ENCODE measurements at regions not wholly inside any gene's neighbourhood (a gene's known extent, or its start where the extent isn't known, plus 50 kb on each side); places are given as distances from the start of the nearest gene placed in this dataset.
A peak's percentile ranks its signal among the peaks of the same experiment; 100 is the strongest.

DNA sequence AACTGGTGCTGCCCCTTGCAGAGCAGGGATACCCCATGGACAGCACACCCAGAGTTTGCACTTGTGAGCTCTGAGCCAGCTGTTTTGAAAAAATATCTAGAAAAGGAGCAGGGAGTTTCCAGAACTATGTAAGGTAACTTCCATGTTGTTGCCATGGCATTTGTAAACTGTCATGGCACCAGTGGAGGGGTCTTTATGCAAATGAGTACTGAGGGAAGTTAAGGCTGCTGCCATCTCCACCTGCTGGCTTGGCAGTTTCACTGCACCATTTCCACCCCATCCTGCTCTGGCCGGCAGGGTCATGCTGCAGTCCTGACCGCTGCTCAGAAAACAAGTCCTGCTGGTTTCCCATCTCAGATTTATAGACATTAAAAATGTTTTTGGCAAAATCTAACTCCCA lies 52.3 kb upstream of the SNTG2 start:
- no peak for DNase-seq

DNA sequence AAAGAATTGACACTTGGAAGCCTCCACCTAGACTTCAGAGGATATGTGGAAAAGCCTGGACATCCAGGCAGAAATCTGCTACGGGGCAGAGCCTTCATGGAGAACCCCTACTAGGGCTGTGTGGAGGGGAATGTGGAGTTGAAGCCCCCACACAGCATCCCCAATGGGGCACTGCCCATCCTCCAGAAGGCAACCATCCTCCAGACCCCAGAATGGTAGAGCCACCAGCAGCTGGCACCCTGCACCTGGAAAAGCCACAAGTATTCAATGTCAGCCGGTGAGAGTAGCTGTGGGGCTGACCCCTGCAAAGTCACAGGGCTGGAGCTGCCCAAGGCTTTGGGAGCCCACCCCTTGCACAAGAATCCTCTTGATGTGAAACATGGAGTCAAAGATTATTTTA lies 53.6 kb upstream of the SNTG2 start:
- DNase-seq = no peak

DNA sequence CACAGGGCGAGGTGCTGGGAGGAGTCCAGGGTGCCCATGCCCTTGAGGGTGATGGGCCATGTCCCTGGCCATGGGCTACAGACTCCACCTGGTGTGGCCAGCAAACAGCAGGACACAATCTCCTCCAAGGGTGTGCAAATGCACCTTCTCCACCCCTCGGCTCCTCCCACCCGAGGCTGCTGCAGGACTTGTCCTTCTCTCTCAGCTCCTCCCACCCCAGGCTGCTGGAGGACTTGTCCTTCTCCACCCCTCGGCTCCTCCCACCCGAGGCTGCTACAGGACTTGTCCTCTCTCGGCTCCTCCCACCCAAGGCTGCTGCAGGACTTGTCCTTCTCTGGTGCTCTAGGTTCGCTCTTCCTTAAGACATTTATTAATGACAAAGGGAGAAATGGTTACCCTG lies 57.3 kb upstream of the SNTG2 start:
- DNase-seq = no peak

- no peak for DNase-seq
Observed at GRCh38 chr2:892892-893291, 57.8 kb upstream of the SNTG2 start.

DNA sequence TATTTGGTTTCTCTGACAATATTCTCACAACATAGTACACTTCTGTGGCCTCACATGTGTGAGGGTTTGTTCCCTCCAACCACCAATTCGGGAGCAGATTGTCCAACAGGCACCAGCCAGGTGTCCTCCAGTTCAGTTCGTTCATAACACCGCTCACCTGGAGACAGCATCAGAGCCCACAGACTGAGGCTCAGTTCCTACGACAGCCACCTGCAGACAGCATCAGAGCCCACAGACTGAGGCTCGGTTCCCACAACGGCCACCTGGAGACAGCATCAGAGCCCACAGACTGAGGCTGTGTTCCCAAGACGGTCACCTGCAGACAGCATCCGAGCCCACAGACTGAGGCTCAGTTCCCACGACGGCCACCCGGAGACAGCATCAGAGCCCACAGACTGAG lies 58.2 kb upstream of the SNTG2 start:
- DNase-seq = no peak

DNA sequence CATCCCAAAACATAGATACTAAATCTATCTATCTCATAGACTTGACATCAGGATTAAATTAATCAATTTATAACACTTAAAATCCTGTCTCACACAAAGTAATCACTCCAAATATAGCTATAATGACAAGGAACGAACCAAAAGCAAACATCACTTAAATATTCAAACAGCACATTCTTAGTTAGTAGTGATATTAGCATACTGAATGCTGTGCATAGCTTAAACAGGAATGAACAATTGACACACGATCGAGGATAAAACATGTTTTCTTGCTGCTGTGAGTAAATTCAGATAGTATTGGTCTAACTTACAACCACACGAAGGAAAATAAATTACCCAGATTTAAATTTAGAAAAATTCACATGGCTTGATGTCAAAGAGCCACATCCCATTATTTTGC lies 58.9 kb upstream of the SNTG2 start:
- DNase-seq = no peak

DNA sequence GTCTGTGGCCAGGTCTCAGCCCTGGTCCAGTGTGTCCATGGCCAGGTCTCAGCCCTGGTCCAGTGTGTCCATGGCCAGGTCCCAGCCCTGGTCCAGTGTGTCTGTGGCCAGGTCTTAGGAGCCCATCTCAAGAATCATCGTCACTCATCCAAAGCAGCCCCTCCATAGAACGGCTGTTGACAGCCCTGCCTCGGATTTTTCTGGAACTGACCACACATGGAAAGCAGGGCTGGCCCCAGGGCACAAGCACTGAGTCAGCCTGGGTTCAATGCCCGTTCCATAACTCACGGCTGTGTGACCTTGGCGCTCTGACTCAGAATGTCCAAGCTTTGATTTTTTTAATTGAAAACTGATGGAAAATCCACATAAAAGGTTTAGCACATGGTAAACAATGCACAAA lies 59.9 kb upstream of the SNTG2 start:
- no peak for DNase-seq

GRCh38 chr2:890214-890613 lies 60.4 kb upstream of the SNTG2 start:
- DNase-seq = no peak

DNA sequence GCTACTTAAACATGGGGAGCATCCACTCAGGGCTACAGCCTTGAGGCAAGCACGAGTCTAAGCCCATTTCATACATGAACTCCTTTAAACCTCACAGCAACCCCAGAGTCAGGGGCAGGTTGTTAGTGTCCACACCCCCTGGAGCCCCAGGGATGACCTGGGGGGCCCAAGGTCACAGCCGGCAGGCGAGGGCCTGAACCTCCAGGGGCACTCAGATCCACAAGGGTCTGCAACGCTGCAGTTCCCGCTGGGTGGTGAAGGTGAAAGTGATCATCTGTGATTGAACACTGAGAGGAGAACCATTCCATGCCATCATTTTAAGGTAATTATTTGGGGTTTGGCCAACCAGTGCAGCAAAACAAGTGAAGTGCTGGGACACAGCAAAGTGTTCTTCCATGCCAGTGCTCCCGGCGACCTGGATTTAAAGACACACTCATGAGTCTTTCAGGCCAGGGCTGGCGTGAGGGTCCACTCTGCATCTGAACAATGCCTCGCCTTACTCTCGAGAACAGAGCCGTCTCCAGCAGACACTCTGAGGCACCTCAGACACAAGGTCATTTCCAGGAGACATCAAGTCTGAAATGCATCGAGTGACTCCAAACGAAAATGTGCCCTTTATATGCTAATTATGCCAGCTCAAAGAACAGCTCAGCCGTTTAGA lies 61.6 kb upstream of the SNTG2 start:
- DNase-seq = peak; percentile 28

- DNase-seq = peak; percentile 23
Observed at GRCh38 chr2:888211-888801, 62.3 kb upstream of the SNTG2 start.

DNA sequence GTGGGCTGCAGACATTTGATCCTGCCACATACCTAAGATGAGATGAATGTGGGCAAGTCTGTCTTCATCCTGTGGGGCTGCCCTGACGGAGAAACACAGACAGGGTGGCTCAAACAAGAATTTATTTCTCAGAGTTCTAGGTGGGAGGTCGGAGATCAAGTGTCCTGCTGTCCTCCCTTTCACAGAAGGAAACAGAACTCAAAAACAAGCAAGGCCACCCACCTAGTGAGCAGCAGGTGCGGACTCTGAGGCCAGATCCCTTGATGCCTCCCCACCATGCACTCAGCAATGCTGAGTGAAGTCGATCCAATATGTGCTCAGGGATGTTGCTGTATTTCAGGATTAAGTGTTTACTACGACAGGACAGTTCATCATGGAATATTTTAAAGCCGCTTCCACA lies 63.0 kb upstream of the SNTG2 start:
- no peak for DNase-seq

GRCh38 chr2:886072-887022 lies 64.3 kb upstream of the SNTG2 start:
- DNase-seq = peak; percentile 34

GRCh38 chr2:885230-886071 lies 65.2 kb upstream of the SNTG2 start:
- peak; percentile 17 for DNase-seq

- DNase-seq = no peak
Observed at GRCh38 chr2:883803-884748, 66.6 kb upstream of the SNTG2 start.

DNA sequence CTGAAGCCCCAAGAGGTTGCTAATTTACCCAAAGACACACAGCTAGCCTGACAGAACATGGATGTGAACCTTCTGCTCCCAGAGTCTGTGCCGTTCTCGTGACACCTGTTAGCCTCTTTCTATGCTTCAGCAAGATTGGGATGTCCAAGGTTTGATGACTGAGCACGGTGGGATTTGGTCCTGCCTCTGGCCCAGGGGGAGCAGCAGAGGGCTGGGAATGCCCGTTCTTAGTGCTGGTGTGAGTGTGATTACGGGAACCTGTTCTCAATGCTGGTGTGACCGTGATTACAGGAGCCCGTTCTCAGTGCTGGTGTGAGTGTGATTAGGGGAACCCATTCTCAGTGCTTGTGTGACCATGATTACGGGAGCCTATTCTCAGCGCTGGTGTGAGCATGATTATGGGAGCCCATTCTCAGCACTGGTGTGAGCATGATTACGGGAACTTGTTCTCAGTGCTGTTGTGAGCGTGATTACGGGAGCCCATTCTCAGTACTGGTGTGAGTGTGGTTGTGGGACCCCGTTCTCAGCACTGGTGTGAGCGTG lies 67.3 kb upstream of the SNTG2 start:
- peak; percentile 17 for DNase-seq

DNA sequence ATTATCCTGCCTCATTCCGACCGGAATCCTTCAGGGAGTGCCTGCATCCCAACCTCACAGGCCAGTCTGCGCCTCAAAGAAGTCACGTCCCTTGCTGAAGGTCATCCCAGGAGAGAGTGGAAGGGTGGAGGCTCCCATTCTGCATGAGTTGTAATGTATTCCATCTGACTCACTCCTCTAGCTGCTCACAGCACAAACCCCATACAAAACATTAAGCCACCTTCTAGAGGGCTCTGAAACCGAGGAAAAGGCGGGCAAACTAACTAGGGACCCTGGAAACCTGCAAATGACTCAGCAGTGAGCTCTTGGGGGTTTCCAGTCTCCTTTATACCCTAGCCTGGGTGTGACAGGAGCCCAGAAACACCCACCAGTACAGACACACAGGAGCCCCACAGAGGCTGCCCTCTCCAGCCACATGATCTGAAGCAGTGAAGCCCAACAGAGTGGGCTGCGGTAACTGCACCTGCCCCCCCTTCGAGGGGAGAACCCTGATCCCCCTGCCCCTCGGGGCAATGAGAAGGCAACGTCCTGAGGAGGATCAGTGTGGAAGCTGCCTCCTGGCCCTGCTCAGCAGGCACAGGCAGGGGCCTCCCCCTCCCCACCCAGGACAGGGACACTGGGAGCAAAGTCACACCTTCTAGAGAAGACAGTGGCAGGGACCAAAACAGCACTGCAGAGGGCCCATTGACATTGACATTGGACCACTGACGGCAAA lies 69.3 kb upstream of the SNTG2 start:
- peak; percentile 25 for DNase-seq

- DNase-seq = peak; percentile 23
Observed at GRCh38 chr2:880201-880970, 70.3 kb upstream of the SNTG2 start.

GRCh38 chr2:879540-879939 lies 71.1 kb upstream of the SNTG2 start:
- peak; percentile 25 for DNase-seq

- DNase-seq = peak; percentile 32
Observed at GRCh38 chr2:878245-878930, 72.3 kb upstream of the SNTG2 start.
